ENCODE measurements at regions not wholly inside any gene's neighbourhood (a gene's known extent, or its start where the extent isn't known, plus 50 kb on each side); places are given as distances from the start of the nearest gene placed in this dataset.

GRCh38 chr9:80294318-80294717 lies 722.6 kb downstream of the TLE4 start:
- TF ChIP-seq POLR2A (IDR thresholded peaks at IDR 0.05) (no peak), CTCF (IDR thresholded peaks at IDR 0.05) (no peak)
